ENCODE measurements at regions not wholly inside any gene's neighbourhood (a gene's known extent, or its start where the extent isn't known, plus 50 kb on each side); places are given as distances from the start of the nearest gene placed in this dataset.

DNA sequence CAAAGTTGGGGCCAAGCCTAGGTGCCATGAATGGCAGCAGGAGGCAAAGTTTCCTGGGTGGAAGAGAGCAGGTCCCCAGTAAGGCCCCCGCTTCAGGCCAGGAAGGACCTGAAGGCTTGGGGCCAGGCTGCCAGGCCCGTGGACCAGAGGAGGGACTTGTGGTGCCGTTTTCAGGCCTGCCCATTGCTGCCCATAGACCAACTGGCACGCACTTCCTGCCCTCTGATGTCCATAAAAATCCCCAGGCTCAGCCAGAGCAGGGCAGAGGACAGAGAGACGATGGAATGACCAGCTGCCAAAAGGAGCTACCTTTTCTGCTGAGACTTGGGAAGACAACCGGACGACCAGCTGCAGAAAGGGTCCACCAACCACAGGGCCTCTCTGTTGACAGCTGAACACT is 1205.5 kb downstream of the ARAP2 start:
- DNase-seq (ENCODE audit: low read depth) = no peak

DNA sequence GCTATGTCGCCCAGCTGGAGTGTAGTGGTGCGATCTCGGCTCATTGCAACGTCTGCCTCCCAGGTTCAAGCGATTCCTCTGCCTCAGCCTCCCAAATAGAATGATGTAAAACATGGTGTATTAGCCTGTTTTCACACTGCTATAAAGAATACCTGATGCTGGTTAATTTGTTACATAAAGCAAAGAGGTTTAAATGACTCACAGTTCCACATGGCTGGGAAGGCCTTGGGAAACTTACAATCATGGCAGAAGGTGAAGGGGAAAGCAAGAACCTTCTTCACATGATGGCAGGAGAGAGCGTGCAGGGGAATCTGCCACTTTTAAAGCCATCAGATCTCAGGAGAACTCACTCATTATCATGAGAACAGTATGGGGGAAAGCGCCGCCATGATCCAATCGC is 1191.8 kb downstream of the ARAP2 start:
- no peak for DNase-seq (ENCODE audit: low read depth)

DNA sequence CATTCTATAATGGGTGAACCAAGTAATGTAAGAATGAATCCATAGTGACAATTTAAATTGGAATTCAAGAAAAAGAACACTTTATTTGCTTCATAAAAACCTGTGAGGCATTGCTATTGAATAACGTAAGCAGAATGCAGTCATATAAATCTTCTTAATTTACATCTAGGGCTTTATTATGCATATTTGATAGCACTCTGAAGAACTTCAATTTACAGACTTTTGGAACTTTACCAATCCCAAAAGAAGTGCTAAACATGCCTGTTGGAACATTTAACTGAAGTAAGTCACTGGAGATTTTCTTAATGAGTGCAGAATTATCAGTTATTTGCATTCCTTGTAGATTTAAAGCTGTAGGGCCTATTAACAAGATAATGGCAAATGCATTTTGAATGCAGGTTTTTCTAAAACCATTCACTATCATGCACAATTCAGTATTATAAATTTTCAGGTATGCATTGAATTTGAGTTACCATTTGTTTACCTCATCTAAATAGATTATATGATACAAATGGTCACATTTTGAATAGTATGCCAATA is 1181.2 kb downstream of the ARAP2 start:
- no peak for DNase-seq (ENCODE audit: low read depth)

DNA sequence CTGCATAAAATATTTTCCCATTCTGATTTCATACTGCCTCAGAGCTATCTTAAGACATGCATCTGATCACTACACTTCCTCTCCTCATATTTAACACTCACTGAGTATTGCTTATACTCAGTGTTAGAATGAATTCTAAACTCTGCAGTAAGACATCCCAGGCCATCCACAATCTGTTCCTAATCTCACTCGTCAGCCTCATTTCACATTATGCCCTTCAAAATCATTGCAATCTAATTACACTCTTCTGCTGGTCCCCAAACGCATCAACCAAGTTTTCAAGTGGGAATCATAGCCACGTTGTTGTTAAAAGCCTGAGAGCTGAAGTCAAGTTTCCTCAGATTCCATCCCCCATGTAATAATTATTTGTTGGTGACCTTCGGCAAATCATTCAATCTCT is 1177.9 kb downstream of the ARAP2 start:
- no peak for DNase-seq (ENCODE audit: low read depth)

DNA sequence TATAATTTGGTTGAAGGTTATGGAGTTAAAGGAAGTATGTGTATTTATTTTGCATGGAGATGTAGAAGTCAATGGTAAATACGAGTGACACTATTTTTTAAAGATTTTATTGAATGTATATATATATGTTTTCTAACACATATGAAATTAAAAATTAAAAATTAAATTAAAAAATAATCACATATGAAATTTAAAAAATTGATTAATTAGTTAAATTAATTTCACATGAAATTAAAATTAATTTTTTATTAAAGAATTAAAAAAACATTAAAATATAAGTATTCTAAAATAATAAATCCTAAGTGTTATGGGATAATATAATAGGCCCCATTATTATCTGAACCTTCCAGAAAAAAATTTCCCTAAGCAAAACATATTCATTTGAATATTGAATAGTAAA is 1163.5 kb downstream of the ARAP2 start:
- DNase-seq (ENCODE audit: low read depth) = no peak

DNA sequence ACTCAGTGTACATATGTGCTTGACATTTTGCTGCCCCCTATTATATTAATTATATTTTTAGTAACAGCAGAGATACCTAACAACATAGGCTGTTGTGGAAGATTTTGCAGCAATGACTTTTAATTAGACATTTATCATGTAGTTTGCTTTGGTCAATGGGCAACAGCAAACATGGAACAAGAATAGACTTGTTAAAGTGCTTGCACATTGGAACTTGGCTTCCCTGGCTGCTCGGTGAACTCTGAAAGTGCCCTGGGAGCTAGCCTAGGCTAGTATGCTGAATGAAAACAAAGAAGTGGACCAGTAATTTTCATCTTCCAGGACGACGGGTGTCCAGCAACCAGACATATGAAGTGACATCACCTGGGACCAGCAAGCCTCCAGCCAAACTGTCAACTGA is 1157.1 kb downstream of the ARAP2 start:
- DNase-seq (ENCODE audit: low read depth) = no peak

DNA sequence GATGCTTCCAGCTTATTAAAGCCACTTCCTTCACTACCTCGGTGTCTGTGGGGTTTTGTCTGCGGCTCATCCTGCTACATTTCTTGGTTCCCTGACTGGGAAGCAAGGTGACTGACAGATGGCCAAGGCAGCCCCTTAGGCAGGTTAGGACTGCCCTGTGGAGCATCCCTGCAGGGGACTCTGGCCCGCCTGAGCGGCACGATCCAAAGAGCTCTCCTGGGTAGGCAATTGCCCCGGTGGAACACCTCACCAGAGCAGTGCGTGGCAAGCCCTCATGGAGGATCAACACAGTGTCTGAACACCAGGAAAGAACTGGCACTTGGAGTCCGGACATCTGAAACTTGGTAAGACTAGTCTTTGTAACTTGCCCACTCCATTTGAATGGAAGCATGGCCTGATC is 1143.4 kb downstream of the ARAP2 start:
- DNase-seq (ENCODE audit: low read depth) = no peak

DNA sequence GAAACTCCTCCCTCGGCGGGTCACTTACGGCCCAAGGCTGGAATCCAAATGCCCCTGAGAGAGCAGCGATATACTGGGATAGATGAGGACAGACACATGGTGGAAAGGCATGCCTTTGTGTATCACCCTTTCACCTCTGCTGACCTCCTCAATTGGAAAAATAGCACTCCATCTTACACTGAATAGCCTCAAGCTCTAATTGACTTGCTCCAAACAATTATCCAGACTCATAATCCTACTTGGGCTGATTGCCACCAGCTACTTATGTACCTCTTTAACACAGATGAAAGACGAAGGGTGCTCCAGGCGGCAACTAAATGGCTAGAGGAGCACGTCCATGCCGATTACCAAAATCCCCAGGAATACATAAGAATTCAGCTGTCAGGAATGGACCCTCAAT is 1142.2 kb downstream of the ARAP2 start:
- DNase-seq (ENCODE audit: low read depth) = no peak

DNA sequence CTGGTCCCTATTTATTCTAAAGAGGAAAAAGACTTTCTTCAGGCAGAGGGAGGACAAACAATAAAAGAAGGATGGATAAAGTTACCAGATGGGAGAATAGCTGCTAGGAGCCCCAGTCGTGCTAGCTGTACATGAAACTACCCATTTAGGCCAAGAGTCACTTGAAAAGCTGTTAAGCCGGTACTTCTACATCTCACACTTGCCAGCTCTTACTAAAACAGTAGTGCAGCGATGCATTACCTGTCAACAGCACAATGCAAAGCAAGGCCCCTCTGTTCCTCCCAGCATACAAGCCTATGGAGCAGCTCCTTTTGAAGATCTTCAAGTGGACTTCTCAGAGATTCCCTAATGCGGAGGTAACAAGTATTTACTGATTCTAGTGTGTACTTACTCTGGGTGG is 1138.8 kb downstream of the ARAP2 start:
- no peak for DNase-seq (ENCODE audit: low read depth)

DNA sequence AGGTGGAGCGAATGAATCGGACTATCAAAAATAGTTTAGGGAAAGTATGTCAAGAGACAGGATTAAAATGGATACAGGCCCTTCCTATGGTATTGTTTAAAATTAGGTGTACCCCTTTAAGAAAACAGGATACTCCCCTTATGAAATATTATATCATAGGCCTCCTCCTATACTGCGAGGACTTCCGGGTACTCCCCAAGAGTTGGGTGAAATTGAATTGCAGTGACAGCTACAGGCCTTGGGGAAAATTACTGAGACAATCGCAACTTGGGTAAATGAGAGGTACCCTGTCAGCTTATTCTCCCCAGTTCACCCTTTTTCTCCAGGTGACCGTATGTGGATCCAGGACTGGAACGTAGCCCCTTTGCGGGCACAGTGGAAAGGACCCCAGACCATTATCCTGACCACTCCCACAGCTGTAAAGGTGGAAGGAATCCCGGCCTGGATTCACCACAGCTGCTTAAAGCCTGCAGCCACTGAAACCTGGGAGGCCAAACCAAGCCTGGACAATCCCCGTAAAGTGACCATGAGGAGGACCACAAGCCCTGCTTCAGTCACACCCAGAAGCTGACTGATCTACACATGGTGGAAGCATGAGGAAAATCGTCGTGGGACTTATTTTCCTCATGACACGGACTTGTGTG is 1138.1 kb downstream of the ARAP2 start:
- DNase-seq (ENCODE audit: low read depth) = no peak

DNA sequence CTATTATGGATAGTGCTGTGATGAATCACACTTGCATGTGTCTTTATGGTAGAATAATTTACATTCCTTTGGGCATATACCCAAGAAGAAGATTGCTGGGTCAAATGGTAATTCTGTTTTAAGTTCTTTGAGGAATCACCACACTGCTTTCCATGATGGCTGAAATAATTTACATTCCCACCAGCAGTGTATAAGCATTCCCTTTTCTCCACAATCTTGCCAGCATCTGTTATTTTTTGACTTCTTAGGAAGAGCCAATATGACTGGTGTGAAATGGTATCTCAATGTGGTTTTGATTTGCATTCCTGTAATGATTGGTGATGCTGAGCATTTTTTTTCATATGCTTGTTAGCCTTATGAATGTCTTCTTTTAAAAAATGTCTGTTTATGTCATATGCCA is 1120.2 kb downstream of the ARAP2 start:
- DNase-seq (ENCODE audit: low read depth) = no peak

DNA sequence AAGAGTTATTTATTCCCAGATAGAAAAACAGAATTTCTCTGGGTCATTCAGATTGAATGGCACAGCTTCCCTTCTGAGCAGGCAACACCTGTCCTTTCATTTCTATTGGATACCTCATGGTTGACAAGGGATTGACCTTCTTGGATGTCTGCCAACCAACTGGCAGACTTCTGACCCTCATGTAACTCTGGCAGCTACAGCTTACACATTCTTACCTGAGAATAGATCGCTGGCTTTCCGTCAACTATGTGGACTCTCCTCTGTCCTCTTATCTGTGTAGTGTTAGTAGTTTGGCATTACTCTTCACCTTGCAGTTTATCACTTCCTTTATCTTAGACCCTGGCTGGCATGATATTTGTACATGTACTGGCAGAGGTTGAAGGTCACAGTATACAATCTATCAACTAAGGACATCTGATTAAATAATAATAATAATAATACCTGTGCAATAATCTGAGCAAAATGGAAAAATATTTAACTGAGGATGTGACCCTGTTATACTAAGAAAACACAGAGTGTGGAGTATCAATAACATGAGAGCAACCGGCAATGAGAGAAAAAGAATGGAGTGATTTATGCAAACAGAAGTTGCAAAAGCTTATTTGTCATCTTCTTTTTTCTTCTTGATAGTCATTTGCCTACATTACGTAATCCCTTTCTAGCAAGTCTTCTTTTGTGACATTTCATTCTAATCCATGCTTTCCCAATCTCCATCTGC is 1118.2 kb downstream of the ARAP2 start:
- no peak for DNase-seq (ENCODE audit: low read depth)

DNA sequence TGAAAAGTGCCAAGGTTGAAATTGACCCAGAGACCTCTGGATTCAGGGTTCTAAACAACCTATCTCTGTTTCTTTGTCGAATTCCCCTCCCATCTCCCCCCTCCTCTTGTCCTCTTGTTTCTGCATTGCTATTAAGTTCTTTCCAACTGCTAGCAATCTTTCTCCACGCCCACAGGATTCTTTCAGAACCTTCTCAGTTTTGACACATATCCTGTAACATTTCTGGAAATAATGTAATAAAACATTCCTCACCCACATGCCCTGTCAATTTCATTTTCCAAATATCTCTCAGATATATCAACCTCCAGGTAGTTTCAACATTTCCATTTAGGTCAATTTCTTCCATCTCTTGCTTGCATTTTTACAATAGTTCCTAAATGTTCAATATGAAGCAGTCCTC is 1105.9 kb downstream of the ARAP2 start:
- no peak for DNase-seq (ENCODE audit: low read depth)

DNA sequence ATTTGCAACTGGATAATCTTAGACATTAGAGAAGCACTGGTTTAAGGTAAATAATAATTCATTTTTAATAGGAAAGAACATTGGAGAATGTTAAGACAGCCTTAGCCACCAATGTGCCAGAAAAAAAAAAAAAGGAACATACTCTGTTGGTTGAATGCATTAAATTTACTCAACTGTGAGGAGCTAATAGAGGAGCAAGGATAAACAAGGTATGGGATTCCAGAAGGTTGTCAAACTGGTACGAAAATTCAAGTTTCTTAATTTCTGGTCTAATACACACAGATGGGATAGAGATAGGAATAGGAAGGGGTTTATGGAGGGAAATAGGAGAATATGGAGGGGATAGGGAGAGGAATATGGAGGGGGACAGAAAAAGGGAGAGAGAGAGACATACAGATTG is 1096.6 kb downstream of the ARAP2 start:
- no peak for DNase-seq (ENCODE audit: low read depth)

DNA sequence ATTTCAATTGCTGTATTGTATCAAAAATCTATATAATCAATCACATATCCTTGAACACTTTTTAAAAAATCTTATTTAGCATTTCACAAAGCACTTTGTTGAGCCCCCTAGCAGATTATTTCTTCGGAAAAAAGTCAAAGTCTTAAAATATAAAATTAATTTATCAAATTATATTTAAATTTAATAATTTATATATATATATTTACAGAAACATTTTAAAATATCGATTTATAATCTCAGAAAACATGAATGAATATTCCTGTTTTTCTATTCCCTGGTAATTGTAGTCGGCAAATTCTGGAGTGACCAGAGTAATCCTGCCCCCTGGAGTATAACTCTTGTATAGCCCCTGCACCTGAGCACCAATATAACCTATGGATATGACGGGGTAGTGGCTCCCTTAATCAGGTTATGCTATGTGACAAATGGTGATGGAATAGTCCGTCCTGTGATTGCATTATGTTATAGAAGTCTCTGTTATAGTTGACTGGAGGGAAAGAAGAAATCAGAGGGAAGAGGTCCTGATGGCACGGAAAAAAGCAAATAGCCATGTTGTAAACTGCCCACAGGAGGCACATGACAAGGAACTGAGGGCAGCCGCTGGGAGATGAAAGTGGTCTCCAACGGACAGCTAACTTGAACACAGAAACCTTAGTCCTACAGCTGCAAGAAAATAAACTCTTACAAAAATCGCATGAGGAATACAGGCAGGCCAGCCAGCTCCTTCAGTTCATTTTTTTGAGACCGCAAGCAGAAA is 1092.3 kb downstream of the ARAP2 start:
- no peak for DNase-seq (ENCODE audit: low read depth)

DNA sequence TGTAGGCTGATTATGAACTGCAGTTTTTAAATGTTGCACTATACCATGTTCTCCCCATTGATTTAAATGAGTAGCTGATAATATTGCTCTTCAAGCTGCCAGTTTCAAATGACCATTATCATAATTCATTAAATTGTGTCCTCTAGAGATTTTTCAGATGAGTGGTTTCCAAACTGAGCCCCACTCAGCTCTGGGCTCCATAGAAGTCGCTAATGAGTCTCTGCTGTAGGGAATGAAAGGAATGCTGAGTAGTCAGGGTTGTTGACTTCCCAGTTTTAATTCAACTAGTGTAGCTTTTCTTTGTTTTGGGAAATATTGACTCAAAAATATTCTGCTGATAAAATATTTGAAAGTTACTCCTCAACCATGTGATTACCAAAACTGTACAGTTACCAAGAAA is 1081.1 kb downstream of the ARAP2 start:
- no peak for DNase-seq (ENCODE audit: low read depth)

DNA sequence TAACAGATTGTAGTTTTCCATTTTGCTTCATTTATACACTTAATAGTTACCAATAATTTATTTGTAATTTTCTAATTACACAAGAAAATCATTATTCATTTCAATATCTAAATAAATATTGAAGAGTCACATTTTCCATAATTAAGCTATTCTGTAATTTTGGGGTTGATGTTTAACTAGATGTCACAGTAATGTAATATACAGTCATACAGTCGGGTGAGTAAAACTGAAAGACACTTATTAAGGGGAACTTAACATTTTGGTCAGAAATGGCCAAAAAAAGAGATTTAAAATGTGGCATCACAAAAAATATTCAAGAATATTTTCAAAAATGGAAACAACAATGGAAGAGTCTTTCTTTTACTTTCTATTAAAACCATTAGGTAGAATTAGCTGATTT is 1080.3 kb downstream of the ARAP2 start:
- DNase-seq (ENCODE audit: low read depth) = no peak

DNA sequence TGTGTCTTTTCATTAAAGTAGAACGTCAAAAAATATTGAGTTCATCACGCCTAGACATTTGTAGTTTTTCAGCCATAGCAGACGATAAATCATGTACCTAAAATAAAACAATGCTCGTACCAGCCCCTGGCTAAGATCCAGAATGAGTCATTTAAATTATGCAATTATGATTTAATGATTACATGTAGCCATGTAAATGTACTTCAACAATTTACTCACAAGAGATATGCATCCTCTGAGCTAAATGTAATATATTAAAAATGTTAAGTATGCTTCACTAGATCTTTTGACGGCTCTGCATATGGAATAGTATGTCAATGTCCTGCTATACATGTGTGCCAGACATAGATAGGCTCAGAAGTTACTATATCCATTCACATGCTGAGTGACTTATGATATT is 1077.8 kb downstream of the ARAP2 start:
- DNase-seq (ENCODE audit: low read depth) = no peak

DNA sequence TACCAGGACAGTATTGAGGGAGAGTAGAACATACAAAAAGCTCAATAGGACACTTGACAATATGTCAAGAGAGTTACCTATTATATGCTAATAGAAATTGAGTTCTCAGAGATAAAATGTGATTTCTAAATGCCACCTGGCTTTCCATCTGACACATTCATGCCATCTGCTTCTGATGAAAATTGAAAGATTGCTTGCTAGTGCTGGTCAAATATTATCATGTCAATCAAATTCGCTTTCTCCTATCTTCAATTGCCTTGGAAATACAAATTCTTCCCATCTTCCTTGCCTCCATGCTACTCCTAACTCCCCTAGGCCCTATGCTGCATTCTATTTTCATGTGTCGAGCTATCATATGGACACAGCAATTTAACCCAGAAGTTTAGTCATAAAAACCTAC is 1076.9 kb downstream of the ARAP2 start:
- no peak for DNase-seq (ENCODE audit: low read depth)

DNA sequence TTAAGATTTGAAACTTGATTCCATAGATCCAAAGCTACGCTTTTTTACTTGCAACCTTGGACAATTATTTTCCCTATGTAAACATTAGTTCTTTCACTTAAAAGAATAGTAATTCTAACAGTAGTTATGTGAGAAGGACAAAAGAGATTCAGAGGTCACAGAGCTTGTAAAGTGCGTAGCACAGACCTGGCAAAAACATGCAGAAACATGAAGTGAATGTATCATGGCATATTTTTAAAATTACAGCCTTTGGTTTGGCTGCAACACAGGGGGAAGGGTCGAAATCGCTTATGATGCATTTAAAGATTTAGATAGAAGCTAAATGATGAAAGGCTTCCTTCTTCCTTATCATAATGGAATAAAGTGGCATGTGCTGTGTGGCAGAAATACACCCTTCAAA is 1068.8 kb downstream of the ARAP2 start:
- DNase-seq (ENCODE audit: low read depth) = no peak

DNA sequence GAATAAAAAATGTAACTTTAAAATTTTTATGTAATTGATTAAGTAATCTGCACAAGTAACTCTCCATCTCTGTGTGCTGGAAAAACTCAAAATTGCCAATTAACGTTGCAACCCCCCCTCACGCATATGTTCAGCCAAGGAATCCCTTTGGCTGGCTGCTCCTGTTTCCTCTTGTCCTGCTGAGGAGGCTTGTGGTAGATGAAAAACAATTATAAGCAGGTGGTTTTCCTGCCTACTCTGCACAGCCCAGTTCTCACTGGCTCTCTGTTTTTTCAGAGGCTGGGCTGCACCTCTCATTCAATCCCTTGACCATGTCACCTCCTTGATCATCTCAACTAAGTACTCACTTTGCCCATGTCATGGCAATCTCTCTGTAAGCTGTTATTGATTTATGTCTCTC is 1068.4 kb downstream of the ARAP2 start:
- DNase-seq (ENCODE audit: low read depth) = no peak

DNA sequence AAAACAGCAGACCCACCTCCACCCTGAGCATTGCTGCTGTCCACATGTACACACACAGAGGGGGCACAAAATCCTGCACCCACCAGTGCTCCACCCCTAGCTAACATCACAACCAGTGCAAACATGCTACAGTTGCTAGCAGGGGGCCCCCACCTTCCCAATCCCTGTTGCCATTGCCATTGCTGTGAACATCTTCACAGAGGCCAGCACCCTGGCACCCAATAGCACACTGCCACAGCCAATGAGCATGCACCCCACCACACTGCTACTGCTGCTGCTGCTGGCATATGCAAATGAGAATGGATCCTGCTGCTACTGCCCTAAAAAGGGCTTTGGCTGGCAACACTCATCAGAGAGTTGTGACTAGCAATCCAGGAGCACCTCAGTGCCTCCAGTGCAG is 1061.9 kb downstream of the ARAP2 start:
- no peak for DNase-seq (ENCODE audit: low read depth)

DNA sequence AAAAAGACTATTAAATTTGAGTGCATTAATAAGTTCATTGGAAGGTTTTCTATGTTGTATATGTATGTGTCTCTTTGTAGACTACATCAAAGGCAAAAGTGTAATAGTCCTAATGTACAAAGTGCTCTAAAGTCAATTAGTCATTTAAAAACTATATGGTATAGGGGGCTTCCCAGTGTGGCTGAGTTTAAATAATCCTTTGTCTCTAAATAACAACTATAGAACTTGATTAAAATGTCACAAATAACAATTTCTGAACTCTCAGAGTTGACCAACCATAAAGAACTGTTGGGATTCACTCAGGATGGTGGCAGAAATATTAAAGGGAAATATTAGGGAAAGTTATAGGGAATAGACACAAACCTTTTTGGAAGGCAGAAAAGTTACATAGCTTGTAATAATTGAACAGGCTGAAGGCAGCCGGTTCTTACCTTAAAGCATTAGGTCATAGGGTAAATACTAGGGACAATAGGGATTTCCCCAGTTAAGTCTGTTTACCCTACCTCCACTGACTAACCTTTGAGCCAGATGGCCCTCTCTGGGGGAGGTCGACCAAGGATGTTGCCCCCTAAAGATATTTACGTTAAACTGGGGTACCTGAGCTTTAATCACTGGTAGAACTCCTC is 1054.2 kb downstream of the ARAP2 start:
- no peak for DNase-seq (ENCODE audit: low read depth)
